ENCODE measurements at regions not wholly inside any gene's neighbourhood (a gene's known extent, or its start where the extent isn't known, plus 50 kb on each side); places are given as distances from the start of the nearest gene placed in this dataset.
A peak's percentile ranks its signal among the peaks of the same experiment; 100 is the strongest.

- TF ChIP-seq NR2C1 (IDR thresholded peaks at IDR 0.05) (0 out of 2 replicates have a peak, but pooled peaks have one; percentile 1), NR2C1 (tag; IDR thresholded peaks at IDR 0.05) (peak; percentile 49; the same call in 1 of the 2 replicates), MBD1 (CRISPR knock-in tag; IDR thresholded peaks at IDR 0.05) (no peak), NFE2L1 (tag; IDR thresholded peaks at IDR 0.05; ENCODE audit: borderline replicate concordance, low read depth) (no peak), FOSL1 (tag; conservative IDR thresholded peaks at IDR 0.05) (no peak)
Measured at GRCh38 chr5:173670130-173670651, 53.7 kb upstream of the BOD1 start (continued).

DNA sequence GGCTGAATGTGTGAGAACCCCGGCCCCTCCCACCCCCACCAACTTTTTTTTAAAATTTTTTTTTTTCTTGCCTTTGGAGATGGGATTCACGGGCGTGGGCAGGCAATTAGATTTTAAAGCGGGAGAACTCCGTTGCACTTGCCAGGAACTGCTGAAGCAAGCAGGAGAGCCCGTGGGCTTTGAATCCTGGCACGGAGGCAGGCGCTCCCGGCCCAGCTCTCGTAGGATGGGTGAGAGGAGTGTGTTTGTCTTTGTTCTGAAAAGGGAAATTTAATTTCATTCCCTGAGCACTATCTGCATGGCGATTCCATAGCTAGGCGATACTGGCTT is 54.3 kb upstream of the BOD1 start:
- Histone ChIP-seq H3K4me3 (no peak overlapping the region), H3K9ac (ENCODE audit: insufficient read depth in 1 of 2, low read depth in 2 of 2, low read length in 2 of 2) (peak overlapping the region in 1 of 2 experiments; percentile 23; a peak in 2 of 4 replicates), H3K27me3 (ENCODE audit: control insufficient read depth in 2 of 2, insufficient read depth in 2 of 2, low read length in 2 of 2) (no peaks in the 10 kb centered on the region), H3K4me2 (ENCODE audit: insufficient read depth, low read length) (peak overlapping the region; percentile 48; the same call in 1 of the 2 replicates), H3K4me1 (replicated peaks in 1 of 2; ENCODE audit: control insufficient read depth in 2 of 2, insufficient read depth in 2 of 2, low read length in 2 of 2) (peaks cover 8 to 17% of the 10 kb centered on the region in 2 experiments; a peak in 4 of 5 replicates), H2AFZ (ENCODE audit: low read depth, low read length) (peak overlapping the region; percentile 66), H3K36me3 (ENCODE audit: control insufficient read depth, insufficient read depth, low read length) (no peaks in the 10 kb centered on the region), H4K20me1 (replicated peaks; ENCODE audit: control insufficient read depth, insufficient read depth, low read length) (no peaks in the 10 kb centered on the region), H3K27ac (ENCODE audit: extremely low read depth, low read depth, low read length) (0 out of 3 replicates have a peak overlapping the region, but pooled peaks have one; percentile 15), H3K9me1 (ENCODE audit: control insufficient read depth, insufficient read depth, low read length) (no peaks in the 10 kb centered on the region), H3K9me3 (replicated peaks; ENCODE audit: control insufficient read depth, insufficient read depth, low read depth, low read length) (no peaks in the 10 kb centered on the region; the same call in 1 of the 2 replicates), H3K79me2 (ENCODE audit: control insufficient read depth, insufficient read depth, low read length) (no peaks in the 10 kb centered on the region)
- intact Hi-C loops (cut with micrococcal nuclease) (no loop called here), in situ Hi-C loops (cut with MboI) (no loop called here)
- ChIA-PET CTCF (ENCODE audit: low intra/inter-chr PET ratio) (no interaction called here), POLR2A (interaction anchor here (0.6 to 2.0 kb wide), 10 partner anchors 10 to 898 kb away, joined by 3 to 9 read pairs (median 4); no protein-coding TSS in a partner anchor)
- ATAC-seq = no peak
- BruUV-seq (replicated peaks) = no TSS peak
- no peak for DNase-seq (ENCODE audit: extremely low read depth in 1 of 4, low spot score in 3 of 4)
- WGBS (ENCODE audit: insufficient coverage, low coverage, missing lambda C conversion rate) = 51% methylated on average over 12 of the region's 12 CpGs
- FAIRE-seq = no peak
- TF ChIP-seq RBBP5 (IDR thresholded peaks at IDR 0.05; ENCODE audit: borderline replicate concordance, insufficient read depth, low read length, poor library complexity, severe bottlenecking) (no peak), GTF2A2 (tag; IDR thresholded peaks at IDR 0.05) (peak; percentile 67; the same call in 1 of the 2 replicates), RNF2 (IDR thresholded peaks at IDR 0.05) (no peak), NFRKB (IDR thresholded peaks at IDR 0.05; ENCODE audit: low read depth) (0 out of 2 replicates have a peak, but pooled peaks have one; percentile 30), ZFP1 (CRISPR knock-in tag; IDR thresholded peaks at IDR 0.05) (0 out of 2 replicates have a peak, but pooled peaks have one; percentile 12), POLR2G (IDR thresholded peaks at IDR 0.05; ENCODE audit: low read depth, low read length) (0 out of 2 replicates have a peak, but pooled peaks have one; percentile 22)

Measured in K562 (cell line).